Gastroesophageal sphincter (tissue), 4 donors: ENCODE measurements at regions not wholly inside any gene's neighbourhood (a gene's known extent, or its start where the extent isn't known, plus 50 kb on each side); places are given as distances from the start of the nearest gene placed in this dataset.
"Not testable (repeated sequence)": the region's sequence is repeated elsewhere in the genome, so short reads cannot be mapped to it uniquely, and the experiment has no call there.

Experiments
- ATAC-seq: fragments of 150-250 bp; one replicate; pipeline ENCODE4 v1.9.1; 2016; ENCODE audit warnings: mild to moderate bottlenecking, moderate library complexity
- H3K27ac ChIP-seq, 4 donors: fragments of 200-600 bp; sonication (generic) in 3 of 4; 1 replicate in 3 of 4; 2 replicates in 1 of 4; pipeline ENCODE4 v1.5.1; 2016 to 2019
- H3K27me3 ChIP-seq: fragments of 200-600 bp; sonication (generic); one replicate; pipeline ENCODE4 v1.5.1; 2019
- H3K36me3 ChIP-seq, 2 donors: fragments of 200-600 bp; sonication (generic); one replicate each; pipeline ENCODE4 v1.5.1; 2019; ENCODE audit warnings: control low read depth in 1 of 2
- H3K4me1 ChIP-seq, 3 donors: fragments of 200-600 bp; sonication (generic); 1 replicate in 2 of 3; 2 replicates in 1 of 3; pipeline ENCODE4 v1.5.1; 2016 to 2019; ENCODE audit warnings: control low read depth in 2 of 3
- H3K4me3 ChIP-seq, 2 donors: fragments of 200-600 bp; sonication (generic); one replicate each; pipeline ENCODE4 v1.5.1; 2019; ENCODE audit warnings: mild to moderate bottlenecking in 1 of 2, moderate library complexity in 1 of 2
- H3K9me3 ChIP-seq, 3 donors: fragments of 200-600 bp; sonication (generic); one replicate each; pipeline ENCODE4 v1.5.1; 2017 to 2019; ENCODE audit warnings: control low read depth in 2 of 3
- EP300 ChIP-seq: sonication (generic); formaldehyde crosslinking; IDR thresholded peaks from one replicate; pipeline ENCODE4 v1.6.1; 2017; ENCODE audit warnings: antibody characterized with exemption, mild to moderate bottlenecking
- POLR2A ChIP-seq, 2 donors: fragments of 450-650 bp; IDR thresholded peaks; one replicate each; pipeline ENCODE4 v1.6.1; 2017; ENCODE audit warnings: antibody characterized with exemption in 2 of 2, mild to moderate bottlenecking in 2 of 2, moderate library complexity in 1 of 2
- POLR2AphosphoS5 ChIP-seq: sonication (generic); formaldehyde crosslinking; IDR thresholded peaks from one replicate; pipeline ENCODE4 v1.6.1; 2017; ENCODE audit warnings: antibody characterized with exemption
- WGBS, 2 donors: methylation state at CpG; one replicate each; pipeline ENCODE4 v1.1.5; 2018; ENCODE audit warnings: low coverage in 1 of 2; 5-methylcytosine and 5-hydroxymethylcytosine counted together
- TF ChIP-seq, protein P1 (sequence below), 4 experiments: fragments of 200-600 bp in 2 of 4; fragments of 450-650 bp in 2 of 4; sonication (generic) in 1 of 4; IDR thresholded peaks; one replicate each; pipeline ENCODE4 v1.5.1; 2017 to 2019; ENCODE audit warnings: antibody characterized with exemption in 4 of 4, mild to moderate bottlenecking in 2 of 4, moderate library complexity in 2 of 4

DNA sequence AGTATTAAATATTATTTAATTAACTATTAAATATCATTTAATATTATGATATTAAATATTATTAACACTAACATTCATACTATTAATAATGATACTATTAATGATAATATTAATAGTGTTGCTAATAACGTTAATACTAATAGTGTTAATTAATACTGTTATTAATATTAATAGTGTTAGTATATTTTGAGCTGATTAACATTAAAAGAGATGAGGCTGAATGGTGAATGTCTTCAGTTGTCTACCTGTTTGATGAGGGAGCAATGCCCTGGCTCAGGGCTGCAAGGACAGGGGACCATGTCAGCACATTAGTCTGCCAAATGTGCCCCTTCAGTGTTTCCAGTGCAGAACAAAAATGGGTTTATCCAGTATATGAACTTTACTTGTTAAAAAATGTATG lies 96.6 kb upstream of the PLEKHG1 start:
- H3K27ac ChIP-seq, result no peak overlapping the region
- H3K4me3 ChIP-seq, result no peak overlapping the region
- no peaks in the 10 kb centered on the region for H3K4me1 ChIP-seq
- H3K36me3 ChIP-seq, result no peaks in the 10 kb centered on the region
- 100% methylated on average over 1 of the region's 1 CpG; no CpG with 5 or more reads in 1 of the 2 donors for WGBS, 2 donors
- no peaks in the 10 kb centered on the region for H3K27me3 ChIP-seq
- TF ChIP-seq EP300 (no peak), POLR2AphosphoS5 (no peak), POLR2A (IDR thresholded peaks at IDR 0.05) (no peak)
- TF ChIP-seq, protein P1, sequence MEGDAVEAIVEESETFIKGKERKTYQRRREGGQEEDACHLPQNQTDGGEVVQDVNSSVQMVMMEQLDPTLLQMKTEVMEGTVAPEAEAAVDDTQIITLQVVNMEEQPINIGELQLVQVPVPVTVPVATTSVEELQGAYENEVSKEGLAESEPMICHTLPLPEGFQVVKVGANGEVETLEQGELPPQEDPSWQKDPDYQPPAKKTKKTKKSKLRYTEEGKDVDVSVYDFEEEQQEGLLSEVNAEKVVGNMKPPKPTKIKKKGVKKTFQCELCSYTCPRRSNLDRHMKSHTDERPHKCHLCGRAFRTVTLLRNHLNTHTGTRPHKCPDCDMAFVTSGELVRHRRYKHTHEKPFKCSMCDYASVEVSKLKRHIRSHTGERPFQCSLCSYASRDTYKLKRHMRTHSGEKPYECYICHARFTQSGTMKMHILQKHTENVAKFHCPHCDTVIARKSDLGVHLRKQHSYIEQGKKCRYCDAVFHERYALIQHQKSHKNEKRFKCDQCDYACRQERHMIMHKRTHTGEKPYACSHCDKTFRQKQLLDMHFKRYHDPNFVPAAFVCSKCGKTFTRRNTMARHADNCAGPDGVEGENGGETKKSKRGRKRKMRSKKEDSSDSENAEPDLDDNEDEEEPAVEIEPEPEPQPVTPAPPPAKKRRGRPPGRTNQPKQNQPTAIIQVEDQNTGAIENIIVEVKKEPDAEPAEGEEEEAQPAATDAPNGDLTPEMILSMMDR (IDR thresholded peaks at IDR 0.05), result no peak
- no peaks in the 10 kb centered on the region for H3K9me3 ChIP-seq
- ATAC-seq, result no peak

DNA sequence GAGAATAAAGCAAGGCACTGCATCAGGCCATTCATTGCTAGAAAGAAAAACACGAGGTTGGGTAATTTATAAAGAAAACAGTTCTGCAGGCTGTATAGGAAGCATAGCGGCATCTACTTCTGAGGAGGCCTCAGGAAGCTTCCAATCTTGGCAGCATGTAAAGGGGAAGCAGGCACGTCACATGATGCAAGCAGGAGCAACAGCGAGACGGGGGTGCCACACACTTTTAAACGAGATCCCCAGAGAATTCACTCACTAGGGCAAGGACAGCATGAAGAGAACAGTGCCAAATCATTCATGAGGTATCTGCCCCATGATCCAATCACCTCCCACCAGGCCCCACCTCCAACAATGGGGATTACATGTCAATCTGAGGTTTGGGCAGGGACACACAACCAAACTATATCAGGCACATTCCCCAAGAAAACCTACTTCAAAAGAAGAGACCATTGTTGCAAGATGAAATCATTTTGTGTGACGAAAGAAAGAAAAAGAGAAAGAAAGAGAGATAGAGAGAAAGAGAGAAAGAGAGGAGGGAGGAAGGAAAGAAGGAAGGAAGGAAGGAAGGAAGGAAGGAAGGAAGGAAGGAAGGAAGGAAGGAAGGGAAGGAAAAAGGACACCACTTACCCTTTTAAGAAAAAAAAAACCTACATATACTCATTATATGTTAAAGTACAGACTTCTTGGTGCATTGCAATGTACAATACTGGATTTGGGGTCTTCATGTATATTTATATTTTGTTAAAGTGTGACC lies 95.9 kb upstream of the PLEKHG1 start:
- Histone ChIP-seq H3K27ac (no peak overlapping the region), H3K4me1 (no peaks in the 10 kb centered on the region), H3K27me3 (no peaks in the 10 kb centered on the region), H3K9me3 (no peaks in the 10 kb centered on the region), H3K36me3 (no peaks in the 10 kb centered on the region), H3K4me3 (no peak overlapping the region)
- TF ChIP-seq POLR2AphosphoS5 (no peak), POLR2A (IDR thresholded peaks at IDR 0.05) (no peak), EP300 (no peak)
- TF ChIP-seq, protein P1 (IDR thresholded peaks at IDR 0.05), result no peak
- 82 to 96% methylated on average over 3 to 6 of the region's 7 CpGs for WGBS, 2 donors
- no peak for ATAC-seq

DNA sequence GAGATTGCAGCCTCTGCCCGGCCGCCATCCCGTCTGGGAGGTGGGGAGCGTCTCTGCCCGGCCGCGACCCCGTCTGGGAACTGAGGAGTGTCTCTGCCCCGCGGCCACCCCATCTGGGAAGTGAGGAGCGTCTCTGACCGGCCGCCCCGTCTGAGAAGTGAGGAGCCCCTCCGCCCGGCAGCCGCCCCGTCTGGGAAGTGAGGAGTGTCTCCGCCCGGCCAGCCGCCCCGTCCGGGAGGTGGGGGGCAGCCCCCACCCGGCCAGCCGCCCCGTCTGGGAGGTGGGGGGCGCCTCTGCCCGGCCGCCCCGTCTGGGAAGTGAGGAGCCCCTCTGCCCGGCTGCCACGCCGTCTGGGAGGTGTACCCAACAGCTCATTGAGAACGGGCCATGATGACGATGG lies 92.3 kb upstream of the PLEKHG1 start:
- H3K27me3 ChIP-seq, H3K27ac ChIP-seq, H3K9me3 ChIP-seq, H3K4me3 ChIP-seq, H3K36me3 ChIP-seq, H3K4me1 ChIP-seq, ATAC-seq: not testable (repeated sequence)
- WGBS, 2 donors, result no CpG with 5 or more reads among the region's 35 CpGs

- TF ChIP-seq POLR2AphosphoS5 (no peak), EP300 (no peak), POLR2A (IDR thresholded peaks at IDR 0.05) (no peak)
- TF ChIP-seq, protein P1 (IDR thresholded peaks at IDR 0.05), result no peak
- 64 to 67% methylated on average over 3 of the region's 3 CpGs for WGBS, 2 donors
- H3K4me3 ChIP-seq, result no peak overlapping the region
Measured at GRCh38 chr6:150510576-150510975, 89.1 kb upstream of the PLEKHG1 start.

GRCh38 chr6:150511313-150511712 lies 88.4 kb upstream of the PLEKHG1 start:
- Histone ChIP-seq H3K4me3 (no peak overlapping the region), H3K27ac (no peak overlapping the region), H3K9me3 (no peaks in the 10 kb centered on the region), H3K4me1 (no peaks in the 10 kb centered on the region), H3K27me3 (no peaks in the 10 kb centered on the region), H3K36me3 (no peaks in the 10 kb centered on the region)
- no peak for ATAC-seq
- 78 to 80% methylated on average over 1 to 3 of the region's 4 CpGs for WGBS, 2 donors
- TF ChIP-seq, protein P1 (IDR thresholded peaks at IDR 0.05), result no peak
- no peak for TF ChIP-seq POLR2A (IDR thresholded peaks at IDR 0.05)

More at GRCh38 chr6:150510576-150510975, 89.1 kb upstream of the PLEKHG1 start:
- H3K9me3 ChIP-seq, result no peaks in the 10 kb centered on the region
- no peak overlapping the region for H3K27ac ChIP-seq
- no peaks in the 10 kb centered on the region for H3K4me1 ChIP-seq
- no peaks in the 10 kb centered on the region for H3K27me3 ChIP-seq
- ATAC-seq, result no peak
- H3K36me3 ChIP-seq, result no peaks in the 10 kb centered on the region
